Neural cell (in vitro differentiated cells): ENCODE measurements at regions not wholly inside any gene's neighbourhood (a gene's known extent, or its start where the extent isn't known, plus 50 kb on each side); places are given as distances from the start of the nearest gene placed in this dataset.

Experiments used
- H2AFZ ChIP-seq: fragments of 200-600, 300-800 bp; sonication (generic), shearing (Covaris generic); 2 replicates; pipeline ENCODE4 v1.6.0; 2014; ENCODE audit warnings: low read depth, mild to moderate bottlenecking, antibody characterized with exemption, low read length, moderate library complexity
- H3F3A ChIP-seq: fragments of 200-600 bp; shearing (Covaris generic); 2 replicates; pipeline ENCODE4 v1.6.1; 2016; ENCODE audit warnings: mild to moderate bottlenecking, moderate library complexity, mixed read lengths, antibody characterized with exemption, low read length; ENCODE audit not compliant: insufficient read depth, poor library complexity, severe bottlenecking
- H3K27ac ChIP-seq: fragments of 200-600, 300-800 bp; sonication (generic), shearing (Covaris generic); 2 replicates; pipeline ENCODE4 v1.5.1; 2014; ENCODE audit warnings: mild to moderate bottlenecking, low read length, moderate library complexity
- H3K27me3 ChIP-seq: fragments of 300-800, 200-600 bp; sonication (generic), shearing (Covaris generic); 2 replicates; pipeline ENCODE4 v1.6.0; 2014; ENCODE audit warnings: mild to moderate bottlenecking, low read depth, low read length, moderate library complexity; ENCODE audit not compliant: insufficient read depth
- H3K36me3 ChIP-seq: fragments of 300-800, 200-600 bp; sonication (generic), shearing (Covaris generic); 2 replicates; pipeline ENCODE4 v1.5.1; 2014; ENCODE audit warnings: mild to moderate bottlenecking, antibody characterized with exemption, low read length, moderate library complexity; ENCODE audit not compliant: insufficient read depth
- H3K4me2 ChIP-seq: fragments of 300-800, 200-600 bp; sonication (generic), shearing (Covaris generic); 2 replicates; pipeline ENCODE4 v1.6.0; 2014; ENCODE audit warnings: mild to moderate bottlenecking, low read length
- H3K4me3 ChIP-seq: fragments of 300-800, 200-600 bp; sonication (generic), shearing (Covaris generic); 2 replicates; pipeline ENCODE4 v1.5.1; 2014; ENCODE audit warnings: mild to moderate bottlenecking, low read length, moderate library complexity
- H3K79me2 ChIP-seq: fragments of 200-600 bp; shearing (Covaris generic); replicated peaks from 2 replicates; pipeline ENCODE4 v1.6.0; 2014; ENCODE audit warnings: mild to moderate bottlenecking, low read length, moderate library complexity; ENCODE audit not compliant: insufficient read depth
- H3K9ac ChIP-seq: fragments of 300-800, 200-600 bp; sonication (generic), shearing (Covaris generic); 2 replicates; pipeline ENCODE4 v1.6.1; 2016; ENCODE audit warnings: mild to moderate bottlenecking, low read length, mixed read lengths
- H3K9me2 ChIP-seq: fragments of 200-600 bp; shearing (Covaris generic); 2 replicates; pipeline ENCODE4 v1.6.1; 2016; ENCODE audit warnings: mild to moderate bottlenecking, low read length, mixed read lengths; ENCODE audit not compliant: insufficient read depth
- H3K9me3 ChIP-seq: fragments of 200-600, 300-800 bp; sonication (generic), shearing (Covaris generic); 2 replicates; pipeline ENCODE4 v1.6.1; 2016; ENCODE audit warnings: mild to moderate bottlenecking, mixed run types, low read length, moderate library complexity, mixed read lengths
- H4K20me1 ChIP-seq: fragments of 200-600 bp; shearing (Covaris generic); 2 replicates; pipeline ENCODE4 v1.6.1; 2016; ENCODE audit warnings: mild to moderate bottlenecking, mixed run types; ENCODE audit not compliant: insufficient read depth
- CTCF ChIP-seq: fragments of 450-650 bp; IDR thresholded peaks from 2 replicates; pipeline ENCODE4 v1.5.1; 2014; ENCODE audit warnings: antibody characterized with exemption, mild to moderate bottlenecking, moderate library complexity; ENCODE audit not compliant: poor library complexity, severe bottlenecking
- EP300 ChIP-seq: fragments of 450-650 bp; conservative IDR thresholded peaks from 2 replicates; pipeline ENCODE4 v1.6.1; 2014; ENCODE audit warnings: antibody characterized with exemption, mild to moderate bottlenecking, moderate library complexity; ENCODE audit not compliant: poor library complexity, severe bottlenecking
- EZH2 ChIP-seq: fragments of 200-600, 300-800 bp; shearing (Covaris generic), sonication (generic); IDR thresholded peaks from 2 replicates; pipeline ENCODE4 v1.6.1; 2014; ENCODE audit warnings: antibody characterized with exemption, low read length, borderline replicate concordance, mild to moderate bottlenecking; ENCODE audit not compliant: insufficient read depth, poor library complexity, severe bottlenecking
- MXI1 ChIP-seq: fragments of 450-650 bp; conservative IDR thresholded peaks from 2 replicates; pipeline ENCODE4 v1.6.1; 2014; ENCODE audit warnings: antibody characterized with exemption, mild to moderate bottlenecking; ENCODE audit not compliant: poor library complexity, severe bottlenecking
- POLR2AphosphoS5 ChIP-seq: IDR thresholded peaks from 2 replicates; pipeline ENCODE4 v1.6.1; 2012
- RAD21 ChIP-seq: fragments of 450-650 bp; conservative IDR thresholded peaks from 2 replicates; pipeline ENCODE4 v1.6.1; 2014; ENCODE audit warnings: antibody characterized with exemption, mild to moderate bottlenecking, moderate library complexity
- REST ChIP-seq: IDR thresholded peaks from 2 replicates; pipeline ENCODE4 v1.6.1; 2012; ENCODE audit warnings: borderline replicate concordance
- SMC3 ChIP-seq: fragments of 450-650 bp; conservative IDR thresholded peaks from 2 replicates; pipeline ENCODE4 v1.6.1; 2014; ENCODE audit warnings: antibody characterized with exemption, mild to moderate bottlenecking, moderate library complexity; ENCODE audit not compliant: poor library complexity
- TAF1 ChIP-seq: IDR thresholded peaks from 2 replicates; pipeline ENCODE4 v1.6.1; 2012; ENCODE audit warnings: low read depth

- no peak overlapping the region for H3K9ac ChIP-seq
- no peaks in the 10 kb centered on the region for H3K36me3 ChIP-seq
- no peaks in the 10 kb centered on the region for H3K27me3 ChIP-seq
- no peak overlapping the region for H2AFZ ChIP-seq
- TF ChIP-seq RAD21 (no peak), CTCF (no peak), MXI1 (no peak), REST (no peak), TAF1 (no peak), EZH2 (no peak), SMC3 (no peak), POLR2AphosphoS5 (no peak)
- no peak overlapping the region for H3K4me2 ChIP-seq
- no peak overlapping the region for H3K4me3 ChIP-seq
- no peaks in the 10 kb centered on the region for H3K9me2 ChIP-seq
- no peaks in the 10 kb centered on the region for H3F3A ChIP-seq
- no peaks in the 10 kb centered on the region for H4K20me1 ChIP-seq
- no peaks in the 10 kb centered on the region for H3K79me2 ChIP-seq
- no peak overlapping the region for H3K27ac ChIP-seq
- H3K9me3 ChIP-seq, result no peaks in the 10 kb centered on the region
Measured at GRCh38 chr15:66866656-66867055, 164.6 kb downstream of the SMAD6 start.

GRCh38 chr15:66868918-66869317, 166.9 kb downstream of the SMAD6 start:
- H4K20me1 ChIP-seq, result no peaks in the 10 kb centered on the region
- no peaks in the 10 kb centered on the region for H3K79me2 ChIP-seq
- H3K4me3 ChIP-seq, result no peak overlapping the region
- H3F3A ChIP-seq, result no peaks in the 10 kb centered on the region
- no peak overlapping the region for H3K9ac ChIP-seq
- H3K4me2 ChIP-seq, result no peak overlapping the region
- H2AFZ ChIP-seq, result no peak overlapping the region
- H3K9me2 ChIP-seq, result no peaks in the 10 kb centered on the region
- no peaks in the 10 kb centered on the region for H3K27me3 ChIP-seq
- no peaks in the 10 kb centered on the region for H3K9me3 ChIP-seq
- no peak for TF ChIP-seq RAD21
- no peak for TF ChIP-seq EZH2
- no peak for TF ChIP-seq REST
- no peak for TF ChIP-seq TAF1
- TF ChIP-seq EP300, result no peak
- TF ChIP-seq MXI1, result no peak
- no peak for TF ChIP-seq SMC3
- TF ChIP-seq POLR2AphosphoS5, result no peak
- no peak for TF ChIP-seq CTCF
- H3K36me3 ChIP-seq, result no peaks in the 10 kb centered on the region
- no peak overlapping the region for H3K27ac ChIP-seq
